ENCODE measurements at regions not wholly inside any gene's neighbourhood (a gene's known extent, or its start where the extent isn't known, plus 50 kb on each side); places are given as distances from the start of the nearest gene placed in this dataset.

- intact Hi-C loops (cut with micrococcal nuclease): no loop called here
- WGBS (ENCODE audit: insufficient coverage): 63% methylated on average over 5 of the region's 6 CpGs
- Mint-ChIP-seq H3K27me3 (ENCODE audit: low read depth in 3 of 3) (no peaks in the 10 kb centered on the region), H3K36me3 (no peaks in the 10 kb centered on the region), H3K4me3 (no peak overlapping the region), H3K4me1 (no peaks in the 10 kb centered on the region), H3K27ac (no peak overlapping the region), H3K9me3 (peaks cover 5 to 27% (median 9%) of the 10 kb centered on the region in 7 donors)
- Histone ChIP-seq H3K79me2 (ENCODE audit: insufficient read depth, low read length) (no peaks in the 10 kb centered on the region), H3K4me2 (replicated peaks; ENCODE audit: extremely low read depth, low read length, poor library complexity, severe bottlenecking) (no peak overlapping the region), H3K4me1 (ENCODE audit: control insufficient read depth in 1 of 2, insufficient read depth in 2 of 2, low read length in 2 of 2) (no peaks in the 10 kb centered on the region), H3K27me3 (ENCODE audit: control insufficient read depth in 2 of 2, insufficient read depth in 2 of 2, low read length in 2 of 2) (no peaks in the 10 kb centered on the region), H3K27ac (ENCODE audit: low read depth in 1 of 2, low read length in 2 of 2) (no peak overlapping the region), H3K9me3 (replicated peaks in 1 of 2; ENCODE audit: control insufficient read depth in 1 of 2, insufficient read depth in 1 of 2, low read length in 2 of 2) (peaks cover 5 to 11% of the 10 kb centered on the region in 2 donors), H4K20me1 (ENCODE audit: insufficient read depth, low read length) (no peaks in the 10 kb centered on the region), H3K4me3 (replicated peaks in 1 of 3; ENCODE audit: low read depth in 2 of 3, low read length in 3 of 3) (no peak overlapping the region), H3K36me3 (replicated peaks in 1 of 2; ENCODE audit: control insufficient read depth in 1 of 2, insufficient read depth in 2 of 2, low read length in 2 of 2) (no peaks in the 10 kb centered on the region), H3K9ac (ENCODE audit: insufficient read depth, low read length, poor library complexity, severe bottlenecking) (no peak overlapping the region), H2AFZ (ENCODE audit: insufficient read depth, low read depth, low read length, poor library complexity, severe bottlenecking) (no peak overlapping the region)
- TF ChIP-seq, protein P1, sequence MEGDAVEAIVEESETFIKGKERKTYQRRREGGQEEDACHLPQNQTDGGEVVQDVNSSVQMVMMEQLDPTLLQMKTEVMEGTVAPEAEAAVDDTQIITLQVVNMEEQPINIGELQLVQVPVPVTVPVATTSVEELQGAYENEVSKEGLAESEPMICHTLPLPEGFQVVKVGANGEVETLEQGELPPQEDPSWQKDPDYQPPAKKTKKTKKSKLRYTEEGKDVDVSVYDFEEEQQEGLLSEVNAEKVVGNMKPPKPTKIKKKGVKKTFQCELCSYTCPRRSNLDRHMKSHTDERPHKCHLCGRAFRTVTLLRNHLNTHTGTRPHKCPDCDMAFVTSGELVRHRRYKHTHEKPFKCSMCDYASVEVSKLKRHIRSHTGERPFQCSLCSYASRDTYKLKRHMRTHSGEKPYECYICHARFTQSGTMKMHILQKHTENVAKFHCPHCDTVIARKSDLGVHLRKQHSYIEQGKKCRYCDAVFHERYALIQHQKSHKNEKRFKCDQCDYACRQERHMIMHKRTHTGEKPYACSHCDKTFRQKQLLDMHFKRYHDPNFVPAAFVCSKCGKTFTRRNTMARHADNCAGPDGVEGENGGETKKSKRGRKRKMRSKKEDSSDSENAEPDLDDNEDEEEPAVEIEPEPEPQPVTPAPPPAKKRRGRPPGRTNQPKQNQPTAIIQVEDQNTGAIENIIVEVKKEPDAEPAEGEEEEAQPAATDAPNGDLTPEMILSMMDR (IDR thresholded peaks at IDR 0.05): no peak
- DNase-seq: no peak
Observed at GRCh38 chr12:30447061-30447750, 248.5 kb downstream of the IPO8 start.

GRCh38 chr12:30442461-30442860 is 253.2 kb downstream of the IPO8 start:
- no peak overlapping the region for H3K9ac ChIP-seq (ENCODE audit: insufficient read depth, low read length, poor library complexity, severe bottlenecking)
- H4K20me1 ChIP-seq (ENCODE audit: insufficient read depth, low read length): no peaks in the 10 kb centered on the region
- TF ChIP-seq, protein P1 (IDR thresholded peaks at IDR 0.05): no peak
- no peaks in the 10 kb centered on the region for H3K27me3 ChIP-seq (ENCODE audit: control insufficient read depth in 2 of 2, insufficient read depth in 2 of 2, low read length in 2 of 2)
- Mint-ChIP-seq H3K27me3 (ENCODE audit: low read depth in 3 of 3) (no peaks in the 10 kb centered on the region), H3K27ac (no peak overlapping the region), H3K9me3 (peaks cover 0 to 17% (median 4%) of the 10 kb centered on the region in 7 donors), H3K4me1 (no peaks in the 10 kb centered on the region), H3K36me3 (no peaks in the 10 kb centered on the region), H3K4me3 (no peak overlapping the region)
- no peak for DNase-seq
- H3K4me2 ChIP-seq (replicated peaks; ENCODE audit: extremely low read depth, low read length, poor library complexity, severe bottlenecking): no peak overlapping the region
- intact Hi-C loops (cut with micrococcal nuclease): no loop called here
- no peak overlapping the region for H2AFZ ChIP-seq (ENCODE audit: insufficient read depth, low read depth, low read length, poor library complexity, severe bottlenecking)
- H3K9me3 ChIP-seq (replicated peaks in 1 of 2; ENCODE audit: control insufficient read depth in 1 of 2, insufficient read depth in 1 of 2, low read length in 2 of 2): peaks cover 0 to 14% of the 10 kb centered on the region in 2 donors
- H3K4me1 ChIP-seq (ENCODE audit: control insufficient read depth in 1 of 2, insufficient read depth in 2 of 2, low read length in 2 of 2): no peaks in the 10 kb centered on the region
- no peaks in the 10 kb centered on the region for H3K36me3 ChIP-seq (replicated peaks in 1 of 2; ENCODE audit: control insufficient read depth in 1 of 2, insufficient read depth in 2 of 2, low read length in 2 of 2)
- H3K27ac ChIP-seq (ENCODE audit: low read depth in 1 of 2, low read length in 2 of 2): no peak overlapping the region
- H3K4me3 ChIP-seq (replicated peaks in 1 of 3; ENCODE audit: low read depth in 2 of 3, low read length in 3 of 3): no peak overlapping the region
- H3K79me2 ChIP-seq (ENCODE audit: insufficient read depth, low read length): no peaks in the 10 kb centered on the region
